Epithelial cell of esophagus (primary cell): ENCODE measurements at regions not wholly inside any gene's neighbourhood (a gene's known extent, or its start where the extent isn't known, plus 50 kb on each side); places are given as distances from the start of the nearest gene placed in this dataset.
A peak's percentile ranks its signal among the peaks of the same experiment; 100 is the strongest.
"Not testable (repeated sequence)": the region's sequence is repeated elsewhere in the genome, so short reads cannot be mapped to it uniquely, and the experiment has no call there.

ENCODE experiments used
- DNase-seq: peaks from one replicate; pipeline ENCODE4 v3.0.0; 2010; ENCODE audit warnings: low read depth
- H3K4me3 ChIP-seq: 2 replicates; pipeline ENCODE4 v1.5.1; 2011; ENCODE audit warnings: mild to moderate bottlenecking, low read length, control low read depth
- TF ChIP-seq, protein P1 (sequence below): IDR thresholded peaks from 2 replicates; pipeline ENCODE4 v1.5.1; 2011; ENCODE audit warnings: low read depth, mild to moderate bottlenecking, low read length, control low read depth, inconsistent platforms; ENCODE audit not compliant: insufficient read depth; ENCODE audit errors: missing control alignments

DNA sequence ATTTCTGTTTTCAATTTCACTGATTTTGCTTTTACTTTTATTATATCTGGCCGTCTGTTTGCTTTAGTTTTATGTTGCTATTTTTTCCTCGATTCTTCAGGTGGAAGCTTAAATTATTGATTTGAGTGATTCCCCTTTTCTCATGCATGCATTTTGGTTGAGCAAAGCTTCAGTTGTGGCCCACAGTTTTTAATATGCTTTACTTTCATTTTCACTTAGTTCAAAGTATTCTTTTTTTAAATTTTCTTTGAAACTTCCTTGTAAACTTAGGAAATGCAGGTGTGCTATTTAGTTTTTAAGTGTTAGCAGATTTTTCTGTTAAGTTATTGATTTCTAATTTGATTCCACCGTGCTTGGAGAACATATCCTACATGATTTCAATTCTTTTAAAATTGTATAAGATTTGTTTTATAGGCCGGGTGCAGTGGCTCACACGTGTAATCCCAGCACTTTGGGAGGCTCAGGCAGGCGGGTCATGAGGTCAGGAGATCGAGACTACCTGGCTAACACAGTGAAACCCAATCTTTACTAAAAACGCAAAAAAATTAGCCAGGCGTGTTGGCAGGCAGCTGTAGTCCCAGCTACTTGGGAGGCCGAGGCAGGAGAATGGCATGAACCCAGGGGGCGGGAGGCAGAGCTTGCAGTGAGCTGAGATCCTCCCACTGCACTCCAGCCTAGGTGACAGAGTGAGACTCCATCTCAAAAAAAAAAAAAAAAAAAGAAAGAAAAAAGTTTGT, 531.2 kb downstream of the KIF2B start:
- no peak for DNase-seq
- TF ChIP-seq, protein P1, sequence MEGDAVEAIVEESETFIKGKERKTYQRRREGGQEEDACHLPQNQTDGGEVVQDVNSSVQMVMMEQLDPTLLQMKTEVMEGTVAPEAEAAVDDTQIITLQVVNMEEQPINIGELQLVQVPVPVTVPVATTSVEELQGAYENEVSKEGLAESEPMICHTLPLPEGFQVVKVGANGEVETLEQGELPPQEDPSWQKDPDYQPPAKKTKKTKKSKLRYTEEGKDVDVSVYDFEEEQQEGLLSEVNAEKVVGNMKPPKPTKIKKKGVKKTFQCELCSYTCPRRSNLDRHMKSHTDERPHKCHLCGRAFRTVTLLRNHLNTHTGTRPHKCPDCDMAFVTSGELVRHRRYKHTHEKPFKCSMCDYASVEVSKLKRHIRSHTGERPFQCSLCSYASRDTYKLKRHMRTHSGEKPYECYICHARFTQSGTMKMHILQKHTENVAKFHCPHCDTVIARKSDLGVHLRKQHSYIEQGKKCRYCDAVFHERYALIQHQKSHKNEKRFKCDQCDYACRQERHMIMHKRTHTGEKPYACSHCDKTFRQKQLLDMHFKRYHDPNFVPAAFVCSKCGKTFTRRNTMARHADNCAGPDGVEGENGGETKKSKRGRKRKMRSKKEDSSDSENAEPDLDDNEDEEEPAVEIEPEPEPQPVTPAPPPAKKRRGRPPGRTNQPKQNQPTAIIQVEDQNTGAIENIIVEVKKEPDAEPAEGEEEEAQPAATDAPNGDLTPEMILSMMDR: no peak
- no peak overlapping the region for H3K4me3 ChIP-seq

DNA sequence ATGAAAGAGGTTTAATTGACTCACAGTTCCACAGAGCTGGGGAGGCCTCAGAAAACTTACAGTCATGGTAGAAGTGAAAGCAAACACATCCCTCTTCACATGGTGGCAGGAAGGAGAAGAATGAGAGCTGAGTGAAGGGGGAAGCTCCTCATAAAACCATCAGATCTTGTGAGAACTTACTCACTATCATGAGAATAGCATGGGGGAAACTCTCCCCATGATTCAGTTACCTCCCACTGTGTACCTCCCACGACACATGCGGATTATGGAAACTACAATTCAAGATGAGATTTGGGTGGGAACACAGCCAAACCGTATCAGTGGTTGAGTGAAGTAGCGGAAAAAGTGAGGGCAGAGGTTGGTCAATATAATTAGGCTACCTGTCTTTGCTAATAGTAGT, 538.3 kb downstream of the KIF2B start:
- not testable (repeated sequence) for H3K4me3 ChIP-seq, DNase-seq

DNA sequence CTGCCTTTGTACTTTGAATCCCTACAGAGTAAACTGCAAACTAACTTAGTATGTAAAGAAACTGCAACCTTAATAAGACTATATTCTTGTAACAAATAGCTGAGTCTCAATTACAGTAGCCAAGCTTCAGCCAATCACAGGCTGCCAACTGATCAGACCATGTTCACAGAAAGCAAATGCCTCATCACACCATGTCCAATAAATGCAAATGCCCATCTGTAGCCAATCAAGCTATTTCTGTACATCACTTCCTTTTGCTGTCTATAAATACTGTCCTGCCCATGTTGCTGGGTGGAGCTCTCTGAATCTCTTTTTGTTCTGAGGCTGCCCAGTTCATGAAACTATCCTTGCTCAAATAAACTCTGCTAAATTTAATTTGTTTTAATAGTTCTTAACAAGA, 531.7 kb upstream of the TOM1L1 start:
- DNase-seq: no peak
- TF ChIP-seq, protein P1: no peak
- no peak overlapping the region for H3K4me3 ChIP-seq

DNA sequence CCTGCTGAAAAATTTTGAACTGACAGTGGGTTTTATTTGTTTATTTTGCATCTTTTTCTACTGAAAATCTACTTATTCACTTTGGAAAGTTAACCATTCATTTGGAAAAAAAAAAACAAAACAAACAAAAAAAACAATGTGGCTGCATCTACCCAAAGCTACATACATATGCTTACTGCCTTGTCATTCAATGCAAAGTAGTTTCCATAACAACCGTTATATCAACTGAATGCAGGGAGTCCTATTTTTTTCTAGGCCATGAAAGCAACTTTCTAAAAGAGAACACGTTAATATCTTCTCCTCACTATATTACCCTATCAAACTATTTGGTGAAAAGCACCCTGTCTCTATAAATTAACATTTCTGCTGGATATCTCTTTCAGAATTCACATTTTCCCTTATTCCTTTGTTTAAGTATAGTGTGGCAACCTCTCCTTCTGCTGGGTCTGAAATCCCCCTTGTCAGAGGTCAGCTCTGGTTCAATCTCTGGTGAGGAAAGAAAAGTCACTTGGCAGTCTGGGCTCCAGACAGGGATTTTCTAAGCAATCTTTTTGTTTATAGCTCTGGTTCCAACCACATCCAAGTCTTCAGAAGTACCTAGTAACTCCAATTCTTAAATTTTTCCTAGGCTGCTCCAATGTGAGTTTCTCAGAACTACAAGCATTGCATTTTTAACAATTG, 528.4 kb upstream of the TOM1L1 start:
- TF ChIP-seq, protein P1: no peak
- no peak overlapping the region for H3K4me3 ChIP-seq
- no peak for DNase-seq

DNA sequence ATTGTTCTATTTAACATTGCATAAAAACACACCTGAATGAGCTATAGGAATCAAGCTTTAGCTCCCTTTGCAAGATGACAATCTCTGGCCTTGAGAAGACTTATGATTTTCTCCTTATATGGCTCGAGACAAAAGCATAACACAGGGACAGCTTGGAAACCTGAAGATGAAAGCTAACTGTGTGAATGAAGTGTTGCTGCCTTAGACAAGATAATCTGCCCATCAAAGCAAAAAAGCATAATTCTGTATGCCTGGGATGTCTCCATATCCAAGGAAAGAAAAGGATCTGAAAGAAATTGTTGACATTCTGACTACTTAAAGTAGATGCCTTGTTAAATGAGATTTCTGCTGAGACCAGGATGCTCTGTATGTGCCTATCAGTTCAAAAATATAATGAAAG, 526.7 kb upstream of the TOM1L1 start:
- TF ChIP-seq, protein P1: no peak
- no peak for DNase-seq
- no peak overlapping the region for H3K4me3 ChIP-seq

DNA sequence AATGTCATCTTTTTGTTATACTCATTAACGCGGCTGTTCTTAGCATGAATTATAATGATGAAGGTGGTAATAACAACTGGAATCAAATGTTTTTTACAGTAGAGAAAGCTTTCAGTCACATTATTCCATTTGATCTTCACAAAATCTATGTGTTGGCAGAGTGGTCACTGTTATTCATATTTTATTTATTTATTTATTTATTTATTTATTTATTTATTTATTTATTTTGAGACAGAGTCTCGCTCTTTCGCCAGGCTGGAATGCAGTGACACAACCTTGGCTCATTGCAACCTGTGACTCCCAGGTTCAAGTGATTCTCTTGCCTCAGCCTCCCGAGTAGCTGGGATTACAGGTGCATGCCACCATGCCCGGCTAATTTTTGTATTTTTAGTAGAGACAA, 524.2 kb upstream of the TOM1L1 start:
- not testable (repeated sequence) for DNase-seq, H3K4me3 ChIP-seq

DNA sequence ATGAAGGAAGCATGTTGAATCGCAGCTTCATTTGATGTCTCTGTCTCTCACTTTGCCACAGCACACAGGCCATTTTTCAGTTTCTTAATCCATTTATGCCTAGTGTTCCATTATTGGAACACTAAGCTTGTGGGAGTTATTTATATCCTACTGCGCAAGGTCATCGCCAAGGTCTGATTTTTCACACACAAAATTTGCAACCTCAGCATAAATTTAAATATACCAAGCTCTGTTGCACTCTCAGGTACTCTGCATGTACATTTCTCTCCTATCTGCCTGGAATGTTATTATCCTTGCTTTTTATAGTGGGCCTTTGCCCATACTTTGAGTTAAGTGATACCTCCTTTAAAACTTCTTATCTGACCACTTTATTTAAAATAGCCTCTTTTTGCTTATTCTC, 519.2 kb upstream of the TOM1L1 start:
- DNase-seq: no peak
- no peak overlapping the region for H3K4me3 ChIP-seq
- TF ChIP-seq, protein P1: no peak

DNA sequence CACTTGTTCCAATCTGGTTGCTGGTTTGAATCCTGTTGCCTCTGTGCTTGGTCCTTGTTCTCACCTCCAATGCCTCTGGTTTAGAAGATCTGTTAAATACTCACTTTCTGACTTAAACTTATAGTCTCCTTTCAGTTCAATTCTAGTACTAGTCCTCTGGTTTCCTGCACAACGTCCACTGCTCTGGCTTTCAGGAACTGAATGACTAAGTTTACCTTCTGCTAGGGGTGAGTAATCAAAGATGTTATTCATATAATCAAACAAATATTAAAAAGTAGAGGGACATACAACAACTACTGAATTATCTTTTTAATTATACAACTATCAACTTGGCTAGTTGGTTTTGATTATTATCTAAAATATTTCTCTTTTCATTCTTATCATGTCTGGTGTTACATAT, 496.4 kb upstream of the TOM1L1 start:
- TF ChIP-seq, protein P1: no peak
- no peak overlapping the region for H3K4me3 ChIP-seq
- peak; percentile 27 for DNase-seq
